HG03460 (cell line): ENCODE measurements at regions not wholly inside any gene's neighbourhood (a gene's known extent, or its start where the extent isn't known, plus 50 kb on each side); places are given as distances from the start of the nearest gene placed in this dataset.

Experiments
- ATAC-seq: cut with Tn5 transposase; IDR thresholded peaks from one replicate; pipeline ENCODE4 v1.9.1; 2021; ENCODE audit not compliant: unreplicated experiment

DNA sequence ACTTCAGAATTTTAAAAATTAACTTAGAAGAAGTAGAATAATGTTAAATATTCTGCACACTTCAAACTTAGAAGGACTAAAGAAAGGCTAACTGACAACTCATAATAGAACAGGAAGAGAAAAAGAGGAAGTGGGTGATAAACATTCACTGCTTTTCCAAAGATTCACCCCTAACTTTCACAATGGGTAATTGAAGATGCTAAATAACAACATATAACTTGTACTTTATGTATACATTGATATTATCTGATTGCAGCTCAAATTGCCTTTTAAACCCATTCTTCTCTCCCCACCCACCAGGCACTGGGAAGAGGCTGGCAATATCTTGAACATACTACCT, 376.6 kb downstream of the EFNA5 start:
- ATAC-seq: peak; percentile 53

DNA sequence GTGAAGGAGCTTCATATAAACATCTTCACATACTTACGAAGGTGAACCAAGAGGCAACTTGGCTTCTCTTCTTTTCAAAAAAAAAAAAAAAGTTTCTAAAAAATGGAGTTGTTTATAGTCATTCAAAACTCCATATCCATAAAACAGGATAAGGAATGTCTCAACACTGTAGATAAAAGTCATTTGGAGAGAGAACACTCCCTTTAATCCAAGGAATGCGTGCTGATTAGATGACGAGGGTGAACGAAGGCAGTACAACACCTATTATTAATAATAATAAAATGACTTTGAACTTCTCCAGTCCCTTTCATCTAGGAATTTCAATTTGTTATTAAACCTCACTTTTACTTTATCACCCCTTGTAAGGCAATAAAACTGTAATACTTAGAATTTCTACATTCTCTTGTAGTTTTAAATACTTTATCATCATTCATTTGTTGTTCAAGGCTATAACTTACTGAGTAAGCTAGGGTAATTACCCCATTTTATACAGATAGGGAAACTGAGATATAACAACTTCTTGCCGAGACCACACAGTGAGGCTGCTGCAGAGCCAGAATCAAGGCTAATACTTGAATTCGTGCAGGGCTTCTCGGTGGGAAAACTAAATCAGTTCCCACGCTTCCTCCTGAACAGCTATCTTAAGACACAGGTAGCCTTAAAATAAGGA, 377.1 kb downstream of the EFNA5 start:
- no peak for ATAC-seq

DNA sequence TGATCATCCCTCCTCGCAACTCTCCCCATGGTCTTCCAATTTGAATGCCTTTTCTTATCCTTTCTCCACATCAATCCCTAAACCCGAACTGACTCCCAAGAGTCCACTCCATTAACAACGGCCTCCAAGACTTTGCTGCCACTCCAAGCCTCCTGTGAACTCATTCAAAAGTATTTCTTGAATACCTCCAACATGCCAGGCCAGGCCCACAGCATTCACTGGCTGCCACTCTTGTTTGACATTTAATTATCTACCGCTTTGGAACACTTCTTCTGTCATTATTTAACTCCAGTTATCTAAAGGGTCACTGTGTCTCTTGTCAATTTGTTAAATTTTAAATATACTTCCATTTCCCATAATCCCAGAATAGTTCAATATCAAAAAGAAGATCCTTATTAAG, 378.9 kb downstream of the EFNA5 start:
- ATAC-seq: no peak

DNA sequence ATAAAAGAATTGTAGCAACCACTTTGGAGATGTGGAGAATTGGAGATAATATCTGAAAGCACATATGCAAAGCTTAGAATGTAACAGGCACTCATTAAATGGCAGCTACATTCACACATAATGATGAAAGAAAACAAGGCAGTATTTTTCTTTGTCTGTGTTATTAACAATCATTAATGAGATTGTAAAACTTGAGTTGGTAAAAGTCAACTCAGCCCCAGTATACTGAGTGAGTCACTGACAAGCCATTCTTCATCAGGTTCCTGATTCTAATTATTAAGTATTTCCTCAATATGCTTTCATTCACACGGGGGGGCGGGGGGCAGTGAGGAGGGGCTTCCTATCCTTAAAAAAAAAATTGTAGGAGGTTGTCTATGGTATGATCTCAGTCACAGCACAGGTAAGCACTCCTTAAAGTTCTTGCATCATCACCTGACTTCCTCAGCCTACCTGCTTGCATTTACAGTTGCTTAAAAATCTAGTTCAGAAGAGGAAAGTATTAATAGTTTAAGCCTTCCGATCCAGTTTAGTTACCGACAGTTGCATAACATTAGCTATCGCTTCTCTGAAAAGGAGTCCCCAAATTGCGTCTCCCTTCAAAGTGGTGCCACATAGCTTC, 379.8 kb downstream of the EFNA5 start:
- no peak for ATAC-seq

DNA sequence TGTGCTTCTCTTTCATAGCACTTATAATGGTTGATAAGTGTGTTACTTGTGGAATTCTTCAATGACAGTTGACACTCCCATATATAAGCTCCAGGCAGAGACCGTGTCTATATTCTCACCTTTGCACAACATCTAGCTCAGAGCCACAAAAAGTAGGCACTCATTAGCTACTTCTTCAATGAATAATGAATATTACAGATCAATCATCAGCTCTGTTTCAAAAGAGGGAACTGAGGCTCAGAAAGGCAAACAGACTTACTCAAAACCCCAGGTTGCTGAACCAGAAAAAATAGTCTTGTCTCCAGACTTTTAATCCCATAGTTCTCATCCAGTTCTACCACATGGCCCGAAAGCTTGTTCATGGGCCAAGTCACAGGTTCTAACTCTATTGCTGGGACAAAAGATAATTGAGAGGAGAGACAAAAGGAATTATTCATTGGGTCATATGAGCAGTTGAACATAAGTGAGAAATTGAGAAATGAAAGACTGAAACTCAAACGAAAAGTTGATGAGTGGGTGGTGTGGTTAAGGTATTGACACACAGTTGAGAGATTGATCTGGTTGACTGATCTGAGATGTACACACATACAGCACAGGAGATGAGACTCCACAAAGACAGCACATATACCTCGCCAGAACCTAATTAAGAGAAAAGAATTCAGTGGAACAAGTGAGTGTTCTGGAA, 381.6 kb downstream of the EFNA5 start:
- peak; percentile 86 for ATAC-seq

DNA sequence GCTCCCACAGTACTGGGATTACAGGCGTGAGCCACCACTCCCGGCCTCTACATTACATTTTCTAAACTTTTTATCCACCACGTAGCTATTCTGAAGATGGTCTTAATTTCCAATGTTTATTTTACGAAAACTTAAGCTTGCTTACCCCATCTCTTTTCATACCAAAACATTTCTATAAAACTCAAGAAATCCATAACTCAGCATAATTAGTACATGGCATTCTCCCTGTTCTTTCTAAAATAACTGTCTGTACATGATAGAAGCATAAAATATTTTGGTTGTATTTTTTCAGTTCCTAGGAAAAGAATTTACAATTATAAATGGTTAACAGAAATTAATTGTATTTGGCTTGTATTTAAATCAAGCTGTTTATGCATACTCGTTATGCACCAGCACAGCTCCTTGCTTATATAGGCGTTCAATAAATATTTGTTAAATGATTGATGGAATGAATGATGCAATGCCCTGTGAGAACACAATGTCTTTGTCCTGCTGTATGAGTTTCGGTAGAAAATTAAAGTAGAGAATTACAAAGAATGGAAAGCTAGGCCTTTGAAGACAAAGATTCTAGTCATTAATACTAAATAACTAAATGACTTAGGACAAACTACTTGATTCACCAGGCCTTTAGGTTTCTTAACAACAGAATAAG, 384.2 kb downstream of the EFNA5 start:
- ATAC-seq: no peak

DNA sequence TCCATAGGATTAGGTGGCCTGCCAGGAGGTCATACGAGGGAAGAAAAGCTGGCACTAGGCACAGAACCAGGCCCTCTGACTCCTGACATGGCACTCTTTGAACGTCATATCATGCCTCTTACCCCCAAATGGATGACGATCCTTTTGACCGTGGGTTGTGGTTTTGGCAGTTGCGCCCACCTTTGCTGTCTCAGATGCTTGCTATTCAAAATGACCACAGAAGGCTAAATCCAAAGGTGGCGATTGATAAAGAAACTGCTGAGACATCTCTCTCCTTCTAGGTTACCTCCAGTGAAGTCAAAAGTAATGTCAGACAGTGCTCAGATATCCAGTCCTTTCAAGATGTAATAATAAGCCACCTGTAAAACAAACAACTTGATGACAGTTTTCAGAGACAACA, 385.0 kb downstream of the EFNA5 start:
- ATAC-seq: no peak

DNA sequence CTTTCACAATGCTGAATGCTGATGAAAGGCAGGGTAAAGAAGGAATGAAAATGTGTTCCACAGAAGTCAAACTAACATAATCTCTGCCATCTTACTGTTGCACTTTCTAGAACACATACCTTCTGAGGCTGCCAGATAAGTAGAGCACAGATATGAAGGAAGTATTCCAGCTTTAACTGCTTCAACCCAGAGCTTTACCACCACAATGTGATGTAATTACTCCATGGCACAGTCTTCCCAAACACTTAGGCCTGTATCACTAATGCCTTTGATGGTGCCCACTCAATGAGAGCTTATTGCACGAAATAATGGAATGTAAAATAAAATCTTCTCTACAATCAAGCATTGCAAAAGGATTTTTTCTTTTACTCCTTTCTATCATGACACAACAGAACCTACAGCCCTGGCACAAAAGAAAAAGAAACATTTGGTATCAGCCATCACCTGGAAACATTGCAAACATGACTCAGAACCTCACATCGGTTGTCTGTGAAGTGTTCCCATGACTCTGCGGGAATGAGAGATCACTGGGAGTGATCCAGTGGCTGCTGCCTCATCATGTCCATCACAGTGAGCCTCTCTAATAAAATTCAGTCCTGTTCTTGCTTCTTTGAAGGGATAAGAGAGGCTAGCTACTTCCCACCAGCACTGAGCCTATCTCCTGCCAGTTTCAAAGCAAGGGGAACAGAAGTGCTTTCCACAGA, 385.8 kb downstream of the EFNA5 start:
- no peak for ATAC-seq

DNA sequence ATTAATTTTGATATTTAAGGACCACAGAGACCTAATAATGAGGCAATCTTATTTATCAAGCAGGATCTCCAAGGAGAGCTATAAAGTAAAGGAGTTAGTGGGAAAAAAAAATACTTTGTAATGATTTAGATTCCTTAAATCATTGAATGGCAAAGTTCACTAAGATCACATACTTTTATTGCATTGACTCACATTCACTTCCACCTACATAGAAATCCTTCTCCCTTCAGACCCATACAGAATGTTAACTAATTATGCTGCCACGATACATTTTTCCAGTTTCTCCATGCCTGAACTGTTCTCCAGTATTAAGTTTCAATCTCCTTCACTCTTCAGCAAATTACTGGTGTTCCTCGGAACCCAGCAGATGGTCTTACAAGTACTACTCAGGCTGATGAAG, 388.7 kb downstream of the EFNA5 start:
- ATAC-seq: no peak

DNA sequence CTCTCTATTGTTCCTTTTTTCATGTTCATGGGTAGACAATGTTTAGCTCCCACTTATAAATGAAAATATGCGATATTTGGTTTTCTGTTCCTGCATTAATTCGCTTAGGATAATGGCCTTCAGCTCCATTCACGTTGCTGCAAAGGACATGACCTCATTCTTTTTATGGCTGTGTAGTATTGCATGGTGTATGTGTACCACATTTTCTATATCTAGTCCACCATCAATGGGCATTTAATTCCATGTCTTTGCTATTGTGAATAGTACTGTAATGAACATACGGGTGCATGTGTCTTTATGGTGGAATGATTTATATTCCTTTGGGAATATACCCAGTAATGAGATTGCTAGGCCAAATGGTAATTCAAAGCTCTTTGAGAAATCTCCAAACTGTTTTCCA, 392.0 kb downstream of the EFNA5 start:
- ATAC-seq: no peak

DNA sequence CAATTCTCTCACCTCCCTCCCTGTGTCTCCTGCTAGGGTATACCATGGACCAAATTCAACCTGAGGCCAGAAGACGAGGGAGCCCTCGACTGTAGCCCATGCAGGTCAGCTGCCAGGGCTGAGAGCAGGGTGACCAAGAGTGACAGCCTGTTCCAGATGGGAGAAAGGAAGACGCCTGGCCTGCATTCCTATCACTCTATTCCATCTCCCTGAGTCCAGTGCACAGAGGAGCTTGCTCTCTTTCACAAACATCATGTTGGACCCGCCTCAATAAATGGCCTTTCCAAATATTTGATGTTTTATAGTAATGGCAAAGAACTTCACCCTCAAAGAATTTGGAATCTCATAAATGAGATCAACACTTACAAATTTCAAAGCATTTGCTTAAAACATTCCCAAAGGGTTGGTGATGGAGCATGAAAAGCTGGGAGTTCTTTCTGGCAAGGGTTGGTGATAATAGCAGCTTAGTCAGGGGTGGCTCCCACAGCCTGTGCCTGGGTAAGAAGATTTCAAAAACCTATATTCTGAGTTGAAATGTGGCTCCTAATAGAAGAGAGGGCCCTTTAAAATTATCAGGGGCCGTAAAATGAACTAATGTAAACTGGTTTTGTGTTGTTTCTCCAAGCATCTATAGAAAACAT, 393.1 kb downstream of the EFNA5 start:
- no peak for ATAC-seq

DNA sequence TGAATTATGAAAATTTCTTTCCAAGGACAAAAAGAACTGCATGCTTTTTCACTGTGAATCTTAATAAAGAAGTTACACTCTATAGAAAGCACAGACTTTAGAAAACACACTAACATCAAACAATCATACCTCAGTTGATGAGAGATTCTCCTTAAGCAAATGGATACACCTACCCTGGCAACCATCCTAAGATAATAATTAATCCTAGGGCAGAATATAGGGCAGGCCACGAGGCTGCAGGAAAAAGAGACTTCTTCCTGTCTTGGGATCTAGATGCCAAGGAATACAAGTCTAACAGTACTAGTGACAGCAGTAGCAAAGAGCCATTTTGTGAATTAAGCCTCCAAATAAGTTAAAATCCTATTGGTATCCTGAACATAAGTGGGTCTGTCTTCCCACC, 395.4 kb downstream of the EFNA5 start:
- no peak for ATAC-seq

DNA sequence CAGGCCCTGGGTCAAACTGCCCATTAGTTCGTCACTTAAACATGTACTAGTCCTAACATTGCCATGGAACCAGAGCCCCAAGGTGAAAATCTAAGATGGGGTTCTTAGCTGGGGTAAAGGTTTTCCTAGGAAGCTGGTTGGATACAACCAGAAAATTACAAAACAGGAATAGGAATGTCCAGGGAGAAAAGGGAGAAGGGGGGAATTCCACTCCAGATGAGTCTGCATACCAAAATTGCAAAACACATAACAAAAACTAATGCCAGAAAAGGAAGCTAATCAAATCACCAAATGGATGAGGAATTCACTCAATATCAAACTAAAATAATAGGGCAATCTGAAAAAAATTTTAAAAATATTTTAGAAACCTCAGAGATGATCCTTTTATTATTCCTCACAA, 396.2 kb downstream of the EFNA5 start:
- ATAC-seq: no peak

DNA sequence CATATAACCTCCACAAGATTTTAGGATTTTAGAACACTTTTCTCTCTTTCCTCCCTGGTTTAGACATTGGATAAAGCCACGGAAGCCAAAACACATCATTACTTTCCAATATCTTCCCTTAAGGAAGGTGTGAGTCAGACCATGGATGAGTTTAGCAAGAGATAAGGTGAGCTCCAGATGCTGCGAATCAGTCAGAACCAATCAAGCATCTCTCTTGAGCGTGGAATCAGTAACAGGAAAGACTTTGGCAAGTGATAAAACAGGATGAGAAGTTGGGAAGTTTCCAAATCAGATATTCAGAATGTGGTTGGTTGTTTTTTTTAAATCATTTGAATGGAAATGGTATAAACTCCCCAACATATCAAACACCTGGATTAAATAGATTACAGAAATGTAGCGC, 397.8 kb downstream of the EFNA5 start:
- ATAC-seq: no peak

DNA sequence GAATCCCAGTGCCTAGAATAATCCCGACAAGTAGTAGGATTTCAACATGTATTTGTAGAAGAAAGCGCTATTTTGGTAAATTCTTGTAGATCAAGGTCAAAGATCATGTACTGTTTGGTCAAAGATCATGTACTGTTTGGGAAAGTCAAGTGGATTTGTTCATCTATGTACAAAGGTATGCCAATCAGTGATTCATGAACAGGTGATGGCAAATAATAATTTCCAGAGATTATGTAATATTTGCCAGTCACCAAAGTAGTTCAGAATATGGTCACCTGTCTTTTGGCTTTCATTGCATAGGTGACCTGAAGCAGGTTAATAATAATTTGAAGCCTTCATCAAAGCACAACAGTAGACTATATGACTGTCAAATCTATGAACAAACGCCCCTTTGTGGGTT, 398.2 kb downstream of the EFNA5 start:
- ATAC-seq: no peak

DNA sequence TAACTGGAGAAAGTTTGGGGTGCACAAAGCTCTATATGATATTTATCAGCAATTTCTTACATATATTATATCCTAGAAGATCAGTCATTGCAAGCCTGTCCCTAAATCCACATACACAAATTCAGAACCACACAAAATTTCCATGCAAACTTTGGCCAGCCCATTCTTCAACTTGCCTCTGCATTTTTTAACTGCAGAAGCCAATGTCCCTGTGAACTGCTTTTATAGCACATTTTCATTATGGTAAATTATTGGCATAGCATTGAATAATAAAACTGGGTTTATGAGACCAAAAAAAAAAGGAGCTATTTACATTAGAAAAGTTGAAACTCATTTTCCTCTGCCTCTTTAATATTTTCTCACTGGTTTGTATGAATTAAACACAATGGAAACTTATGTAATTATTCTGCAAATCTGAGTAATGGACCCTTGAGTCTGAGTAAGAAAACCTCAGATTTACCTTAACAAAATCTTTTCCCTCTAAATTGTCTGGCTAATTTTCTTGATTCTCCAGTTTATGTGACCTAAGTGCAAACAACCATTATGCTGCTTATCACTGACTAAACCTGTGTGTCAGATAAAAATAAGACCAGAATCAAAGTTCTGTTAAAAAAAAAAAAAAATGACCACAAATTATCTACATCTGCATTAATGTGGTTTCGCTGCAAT, 398.9 kb downstream of the EFNA5 start:
- ATAC-seq: no peak

DNA sequence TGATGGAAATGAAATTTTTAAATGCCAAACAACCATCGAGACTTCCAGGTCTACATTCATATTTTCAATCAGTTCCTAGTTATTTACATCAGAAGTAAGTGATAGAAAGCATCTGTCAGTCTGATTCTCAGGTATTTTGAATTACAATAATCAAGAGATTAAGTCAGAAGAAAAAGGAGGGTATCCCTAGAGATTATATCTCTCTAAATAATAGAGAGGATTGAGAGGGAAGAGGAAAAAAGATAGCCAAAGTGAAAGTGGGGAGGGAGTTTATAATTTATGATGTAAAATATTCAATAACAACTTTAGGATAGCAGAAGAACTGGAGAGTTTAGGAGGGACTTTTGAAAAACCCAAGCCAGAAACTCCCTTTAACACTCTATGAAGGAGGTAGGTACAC, 400.2 kb downstream of the EFNA5 start:
- no peak for ATAC-seq

DNA sequence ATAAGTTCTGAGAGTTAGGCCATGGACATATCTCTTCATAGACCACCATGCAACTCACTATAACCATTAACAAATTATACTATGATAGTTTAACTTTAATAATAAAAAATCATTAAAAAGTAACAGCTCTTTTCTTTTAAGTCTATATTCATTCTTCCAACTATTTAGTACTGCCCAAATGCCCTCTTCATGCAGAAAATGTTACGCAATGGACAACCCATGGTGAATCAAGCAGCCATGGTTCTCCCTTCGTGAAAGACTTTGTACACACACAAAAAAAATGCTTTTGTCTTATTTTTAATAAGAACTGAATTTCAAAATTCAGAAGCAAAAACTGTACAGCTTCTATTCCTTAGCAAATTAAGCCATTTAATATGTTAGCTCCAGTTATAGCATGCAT, 401.1 kb downstream of the EFNA5 start:
- no peak for ATAC-seq

DNA sequence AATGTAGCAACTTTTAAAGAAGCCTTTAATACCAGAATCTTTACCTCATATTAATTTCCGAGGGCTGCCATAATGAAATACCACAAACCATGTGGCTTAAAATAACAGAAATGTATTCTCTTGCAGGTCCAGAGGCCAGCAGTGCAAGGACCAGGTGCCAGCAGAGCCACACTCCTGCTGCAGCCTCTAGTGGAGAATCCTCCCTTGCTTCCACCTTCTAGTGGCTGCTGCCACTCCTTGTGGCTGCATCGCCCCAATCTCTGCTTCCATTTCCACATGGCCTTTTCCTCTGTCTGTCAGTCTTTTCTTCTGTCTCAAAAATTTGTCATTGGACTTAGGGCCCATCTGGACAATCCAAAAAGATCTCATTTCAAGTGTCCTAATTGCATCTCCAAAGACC, 401.5 kb downstream of the EFNA5 start:
- no peak for ATAC-seq

DNA sequence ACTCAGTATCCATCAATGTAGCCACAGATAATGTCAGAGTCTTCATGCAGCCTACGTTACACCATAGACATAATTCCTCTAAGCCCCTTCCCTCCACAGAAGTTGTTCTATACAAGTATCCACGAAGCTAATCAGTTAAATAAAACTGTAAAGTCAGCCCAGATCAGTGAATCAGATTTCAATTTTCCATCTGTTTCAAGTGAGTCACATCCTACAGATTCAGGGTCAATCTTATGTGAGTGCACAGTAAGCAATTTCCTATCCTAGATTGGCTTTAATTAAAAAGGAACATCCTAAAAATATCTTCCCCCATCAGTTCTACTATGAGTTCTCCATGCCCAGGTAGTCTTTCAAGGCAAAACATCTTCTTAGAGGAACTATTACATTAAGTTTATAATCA, 402.5 kb downstream of the EFNA5 start:
- no peak for ATAC-seq

DNA sequence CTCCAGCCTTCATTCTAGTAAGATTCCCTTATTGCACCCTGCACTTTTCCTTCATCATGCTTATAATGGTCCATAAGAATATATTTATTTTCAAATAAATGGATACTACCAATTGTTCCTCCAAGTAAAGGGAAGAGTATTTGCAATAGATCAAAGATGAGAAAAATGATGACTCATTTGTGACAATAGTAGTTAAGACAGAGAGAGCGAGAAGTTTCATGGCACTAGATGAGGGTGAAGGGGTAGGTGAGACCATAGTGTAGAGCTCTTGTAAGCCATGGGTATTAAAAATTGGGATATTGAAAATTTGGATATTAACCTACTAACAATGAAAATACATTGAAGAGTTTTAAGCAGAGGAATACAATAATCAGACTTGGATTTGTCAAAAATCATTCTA, 404.6 kb downstream of the EFNA5 start:
- no peak for ATAC-seq
